Esophagus squamous epithelium (tissue), 4 donors: ENCODE measurements at regions not wholly inside any gene's neighbourhood (a gene's known extent, or its start where the extent isn't known, plus 50 kb on each side); places are given as distances from the start of the nearest gene placed in this dataset.

Experiments
- POLR2A ChIP-seq, 4 donors: fragments of 450-650 bp; IDR thresholded peaks; one replicate each; pipeline ENCODE4 v1.6.1; 2017; ENCODE audit warnings: antibody characterized with exemption in 4 of 4, mild to moderate bottlenecking in 4 of 4, moderate library complexity in 3 of 4
- TF ChIP-seq, protein P1 (sequence below), 6 experiments: fragments of 450-650 bp in 4 of 6; fragments of 200-600 bp in 2 of 6; sonication (generic) in 2 of 6; IDR thresholded peaks; one replicate each; pipeline ENCODE4 v1.5.1; 2016 to 2019; ENCODE audit warnings: antibody characterized with exemption in 6 of 6, mild to moderate bottlenecking in 4 of 6, moderate library complexity in 4 of 6

- no peak for TF ChIP-seq POLR2A (IDR thresholded peaks at IDR 0.05)
- TF ChIP-seq, protein P1, sequence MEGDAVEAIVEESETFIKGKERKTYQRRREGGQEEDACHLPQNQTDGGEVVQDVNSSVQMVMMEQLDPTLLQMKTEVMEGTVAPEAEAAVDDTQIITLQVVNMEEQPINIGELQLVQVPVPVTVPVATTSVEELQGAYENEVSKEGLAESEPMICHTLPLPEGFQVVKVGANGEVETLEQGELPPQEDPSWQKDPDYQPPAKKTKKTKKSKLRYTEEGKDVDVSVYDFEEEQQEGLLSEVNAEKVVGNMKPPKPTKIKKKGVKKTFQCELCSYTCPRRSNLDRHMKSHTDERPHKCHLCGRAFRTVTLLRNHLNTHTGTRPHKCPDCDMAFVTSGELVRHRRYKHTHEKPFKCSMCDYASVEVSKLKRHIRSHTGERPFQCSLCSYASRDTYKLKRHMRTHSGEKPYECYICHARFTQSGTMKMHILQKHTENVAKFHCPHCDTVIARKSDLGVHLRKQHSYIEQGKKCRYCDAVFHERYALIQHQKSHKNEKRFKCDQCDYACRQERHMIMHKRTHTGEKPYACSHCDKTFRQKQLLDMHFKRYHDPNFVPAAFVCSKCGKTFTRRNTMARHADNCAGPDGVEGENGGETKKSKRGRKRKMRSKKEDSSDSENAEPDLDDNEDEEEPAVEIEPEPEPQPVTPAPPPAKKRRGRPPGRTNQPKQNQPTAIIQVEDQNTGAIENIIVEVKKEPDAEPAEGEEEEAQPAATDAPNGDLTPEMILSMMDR (IDR thresholded peaks at IDR 0.05): no peak
Observed at GRCh38 chr2:55103046-55103445, 52.8 kb upstream of the RTN4 start.
